Omental fat pad (tissue), 3 donors: ENCODE measurements at regions not wholly inside any gene's neighbourhood (a gene's known extent, or its start where the extent isn't known, plus 50 kb on each side); places are given as distances from the start of the nearest gene placed in this dataset.

Experiments
- ATAC-seq: fragments of 150-250 bp; one replicate; pipeline ENCODE4 v1.9.1; 2016; ENCODE audit warnings: mild to moderate bottlenecking, moderate library complexity; ENCODE audit not compliant: low FRiP score
- DNase-seq: peaks from one replicate; pipeline ENCODE4 v3.0.0-alpha.2; 2019; ENCODE audit warnings: low spot score
- CTCF ChIP-seq, 3 donors: fragments of 450-650 bp; IDR thresholded peaks; one replicate each; pipeline ENCODE4 v1.5.1; 2016 to 2017; ENCODE audit warnings: antibody characterized with exemption in 3 of 3, mild to moderate bottlenecking in 3 of 3, moderate library complexity in 2 of 3

GRCh38 chr6:77019081-77019480 lies 444.2 kb downstream of the HTR1B start:
- TF ChIP-seq CTCF (IDR thresholded peaks at IDR 0.05) = no peak
- ATAC-seq = no peak
- DNase-seq = no peak

- no peak for ATAC-seq
- DNase-seq = no peak
- TF ChIP-seq CTCF (IDR thresholded peaks at IDR 0.05) = no peak
Measured at GRCh38 chr6:77017537-77017936, 445.8 kb downstream of the HTR1B start.

GRCh38 chr6:77015350-77015749 lies 447.9 kb downstream of the HTR1B start:
- no peak for TF ChIP-seq CTCF (IDR thresholded peaks at IDR 0.05)
- DNase-seq = no peak
- ATAC-seq = no peak

- no peak for ATAC-seq
- no peak for DNase-seq
- no peak for TF ChIP-seq CTCF (IDR thresholded peaks at IDR 0.05)
Measured at GRCh38 chr6:77011929-77012545, 451.3 kb downstream of the HTR1B start.

GRCh38 chr6:77010931-77011542 lies 452.3 kb downstream of the HTR1B start:
- DNase-seq (no peak), ATAC-seq (no peak)
- TF ChIP-seq CTCF (IDR thresholded peaks at IDR 0.05) = no peak

- ATAC-seq = no peak
Measured at GRCh38 chr6:76992553-76992952, 470.7 kb downstream of the HTR1B start.

More at GRCh38 chr6:76992553-76992952, 470.7 kb downstream of the HTR1B start:
- TF ChIP-seq CTCF (IDR thresholded peaks at IDR 0.05) = no peak
- no peak for DNase-seq
